Dedifferentiated amniotic fluid mesenchymal stem cell (primary cell): ENCODE measurements at regions not wholly inside any gene's neighbourhood (a gene's known extent, or its start where the extent isn't known, plus 50 kb on each side); places are given as distances from the start of the nearest gene placed in this dataset.
"Not testable (repeated sequence)": the region's sequence is repeated elsewhere in the genome, so short reads cannot be mapped to it uniquely, and the experiment has no call there.

Experiments
- DNase-seq: peaks from one replicate; pipeline ENCODE4 v3.0.0-alpha.2; 2016; ENCODE audit errors: extremely low spot score

GRCh38 chr2:106009096-106009495 is 185.0 kb downstream of the UXS1 start:
- no peak for DNase-seq

GRCh38 chr2:106004851-106005250 is 189.2 kb downstream of the UXS1 start:
- no peak for DNase-seq

GRCh38 chr2:105999211-105999989 is 194.7 kb downstream of the UXS1 start:
- DNase-seq, result no peak

- no peak for DNase-seq
Measured at GRCh38 chr2:105997711-105998110, 196.4 kb downstream of the UXS1 start.

- DNase-seq, result no peak
Measured at GRCh38 chr2:105990624-105991023, 203.5 kb downstream of the UXS1 start.

- DNase-seq, result not testable (repeated sequence)
Measured at GRCh38 chr2:105989803-105990202, 204.3 kb downstream of the UXS1 start.

- DNase-seq, result no peak
Measured at GRCh38 chr2:105989070-105989469, 205.0 kb downstream of the UXS1 start.

GRCh38 chr2:105977807-105978206 is 216.3 kb downstream of the UXS1 start:
- no peak for DNase-seq

GRCh38 chr2:105977212-105977611 is 216.9 kb downstream of the UXS1 start:
- no peak for DNase-seq

- DNase-seq, result no peak
Measured at GRCh38 chr2:105974812-105975211, 219.3 kb downstream of the UXS1 start.

GRCh38 chr2:105972927-105973326 is 221.2 kb downstream of the UXS1 start:
- DNase-seq, result no peak

GRCh38 chr2:105972246-105972645 is 221.9 kb downstream of the UXS1 start:
- DNase-seq, result no peak

- DNase-seq, result no peak
Measured at GRCh38 chr2:105969552-105969951, 224.5 kb downstream of the UXS1 start.

GRCh38 chr2:105962221-105962620 is 217.5 kb downstream of the NCK2 start:
- no peak for DNase-seq

GRCh38 chr2:105961599-105962146 is 217.0 kb downstream of the NCK2 start:
- DNase-seq, result no peak

GRCh38 chr2:105959357-105959756 is 214.6 kb downstream of the NCK2 start:
- no peak for DNase-seq

- no peak for DNase-seq
Measured at GRCh38 chr2:105954891-105955290, 210.2 kb downstream of the NCK2 start.

- DNase-seq, result no peak
Measured at GRCh38 chr2:105953942-105954341, 209.2 kb downstream of the NCK2 start.

- DNase-seq, result no peak
Measured at GRCh38 chr2:105952131-105952530, 207.4 kb downstream of the NCK2 start.

- no peak for DNase-seq
Measured at GRCh38 chr2:105951384-105951694, 206.6 kb downstream of the NCK2 start.

GRCh38 chr2:105950521-105951383 is 206.0 kb downstream of the NCK2 start:
- DNase-seq, result no peak

GRCh38 chr2:105943977-105944376 is 199.3 kb downstream of the NCK2 start:
- no peak for DNase-seq
